ENCODE measurements at regions not wholly inside any gene's neighbourhood (a gene's known extent, or its start where the extent isn't known, plus 50 kb on each side); places are given as distances from the start of the nearest gene placed in this dataset.

- Histone ChIP-seq H3F3A (ENCODE audit: insufficient read depth) (no peaks in the 10 kb centered on the region), H3K4me2 (ENCODE audit: low read depth, low read length, poor library complexity, severe bottlenecking) (no peak overlapping the region), H4K20me1 (ENCODE audit: low read depth, low read length) (no peaks in the 10 kb centered on the region), H3K9me2 (replicated peaks; ENCODE audit: insufficient read depth, low read length) (no peaks in the 10 kb centered on the region), H3K9ac (ENCODE audit: low read length) (no peak overlapping the region), H3K27ac (ENCODE audit: low read depth, low read length) (no peak overlapping the region), H3K79me2 (ENCODE audit: insufficient read depth, low read length) (no peaks in the 10 kb centered on the region), H3K36me3 (ENCODE audit: low read length) (no peaks in the 10 kb centered on the region), H2AFZ (ENCODE audit: low read depth, low read length, severe bottlenecking) (no peak overlapping the region), H3K27me3 (ENCODE audit: low read length) (no peaks in the 10 kb centered on the region), H3K9me3 (ENCODE audit: insufficient read depth, low read length) (no peaks in the 10 kb centered on the region), H3K4me3 (ENCODE audit: insufficient read depth, low read length, poor library complexity, severe bottlenecking) (no peak overlapping the region)
- TF ChIP-seq EZH2phosphoT487 (conservative IDR thresholded peaks at IDR 0.05; ENCODE audit: low read length): no peak
- TF ChIP-seq, protein P1, sequence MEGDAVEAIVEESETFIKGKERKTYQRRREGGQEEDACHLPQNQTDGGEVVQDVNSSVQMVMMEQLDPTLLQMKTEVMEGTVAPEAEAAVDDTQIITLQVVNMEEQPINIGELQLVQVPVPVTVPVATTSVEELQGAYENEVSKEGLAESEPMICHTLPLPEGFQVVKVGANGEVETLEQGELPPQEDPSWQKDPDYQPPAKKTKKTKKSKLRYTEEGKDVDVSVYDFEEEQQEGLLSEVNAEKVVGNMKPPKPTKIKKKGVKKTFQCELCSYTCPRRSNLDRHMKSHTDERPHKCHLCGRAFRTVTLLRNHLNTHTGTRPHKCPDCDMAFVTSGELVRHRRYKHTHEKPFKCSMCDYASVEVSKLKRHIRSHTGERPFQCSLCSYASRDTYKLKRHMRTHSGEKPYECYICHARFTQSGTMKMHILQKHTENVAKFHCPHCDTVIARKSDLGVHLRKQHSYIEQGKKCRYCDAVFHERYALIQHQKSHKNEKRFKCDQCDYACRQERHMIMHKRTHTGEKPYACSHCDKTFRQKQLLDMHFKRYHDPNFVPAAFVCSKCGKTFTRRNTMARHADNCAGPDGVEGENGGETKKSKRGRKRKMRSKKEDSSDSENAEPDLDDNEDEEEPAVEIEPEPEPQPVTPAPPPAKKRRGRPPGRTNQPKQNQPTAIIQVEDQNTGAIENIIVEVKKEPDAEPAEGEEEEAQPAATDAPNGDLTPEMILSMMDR (IDR thresholded peaks at IDR 0.05; ENCODE audit: insufficient read depth, low read length, poor library complexity, severe bottlenecking): no peak
Observed at GRCh38 chr14:80358112-80358511, 146.8 kb upstream of the DIO2 start.

GRCh38 chr14:80356413-80356812 lies 145.1 kb upstream of the DIO2 start:
- H3K36me3 ChIP-seq (ENCODE audit: low read length): no peaks in the 10 kb centered on the region
- H3K79me2 ChIP-seq (ENCODE audit: insufficient read depth, low read length): no peaks in the 10 kb centered on the region
- no peaks in the 10 kb centered on the region for H3F3A ChIP-seq (ENCODE audit: insufficient read depth)
- TF ChIP-seq, protein P1 (IDR thresholded peaks at IDR 0.05; ENCODE audit: insufficient read depth, low read length, poor library complexity, severe bottlenecking): no peak
- no peak for TF ChIP-seq EZH2phosphoT487 (conservative IDR thresholded peaks at IDR 0.05; ENCODE audit: low read length)
- H4K20me1 ChIP-seq (ENCODE audit: low read depth, low read length): no peaks in the 10 kb centered on the region
- no peak overlapping the region for H3K27ac ChIP-seq (ENCODE audit: low read depth, low read length)
- no peak overlapping the region for H3K4me3 ChIP-seq (ENCODE audit: insufficient read depth, low read length, poor library complexity, severe bottlenecking)
- H2AFZ ChIP-seq (ENCODE audit: low read depth, low read length, severe bottlenecking): no peak overlapping the region
- H3K4me2 ChIP-seq (ENCODE audit: low read depth, low read length, poor library complexity, severe bottlenecking): no peak overlapping the region
- H3K9me3 ChIP-seq (ENCODE audit: insufficient read depth, low read length): no peaks in the 10 kb centered on the region
- H3K27me3 ChIP-seq (ENCODE audit: low read length): no peaks in the 10 kb centered on the region
- H3K9me2 ChIP-seq (replicated peaks; ENCODE audit: insufficient read depth, low read length): no peaks in the 10 kb centered on the region
- no peak overlapping the region for H3K9ac ChIP-seq (ENCODE audit: low read length)

GRCh38 chr14:80354860-80355581 lies 143.7 kb upstream of the DIO2 start:
- H3K36me3 ChIP-seq (ENCODE audit: low read length): no peaks in the 10 kb centered on the region
- H3K27me3 ChIP-seq (ENCODE audit: low read length): no peaks in the 10 kb centered on the region
- no peak overlapping the region for H3K27ac ChIP-seq (ENCODE audit: low read depth, low read length)
- no peak overlapping the region for H3K4me3 ChIP-seq (ENCODE audit: insufficient read depth, low read length, poor library complexity, severe bottlenecking)
- TF ChIP-seq, protein P1 (IDR thresholded peaks at IDR 0.05; ENCODE audit: insufficient read depth, low read length, poor library complexity, severe bottlenecking): no peak
- no peak for TF ChIP-seq EZH2phosphoT487 (conservative IDR thresholded peaks at IDR 0.05; ENCODE audit: low read length)
- H3K9ac ChIP-seq (ENCODE audit: low read length): no peak overlapping the region
- H2AFZ ChIP-seq (ENCODE audit: low read depth, low read length, severe bottlenecking): no peak overlapping the region
- H3K9me3 ChIP-seq (ENCODE audit: insufficient read depth, low read length): no peaks in the 10 kb centered on the region
- H4K20me1 ChIP-seq (ENCODE audit: low read depth, low read length): no peaks in the 10 kb centered on the region
- no peak overlapping the region for H3K4me2 ChIP-seq (ENCODE audit: low read depth, low read length, poor library complexity, severe bottlenecking)
- H3F3A ChIP-seq (ENCODE audit: insufficient read depth): no peaks in the 10 kb centered on the region
- H3K79me2 ChIP-seq (ENCODE audit: insufficient read depth, low read length): no peaks in the 10 kb centered on the region
- H3K9me2 ChIP-seq (replicated peaks; ENCODE audit: insufficient read depth, low read length): no peaks in the 10 kb centered on the region
